ENCODE measurements at regions not wholly inside any gene's neighbourhood (a gene's known extent, or its start where the extent isn't known, plus 50 kb on each side); places are given as distances from the start of the nearest gene placed in this dataset.
"Not testable (repeated sequence)": the region's sequence is repeated elsewhere in the genome, so short reads cannot be mapped to it uniquely, and the experiment has no call there.

DNA sequence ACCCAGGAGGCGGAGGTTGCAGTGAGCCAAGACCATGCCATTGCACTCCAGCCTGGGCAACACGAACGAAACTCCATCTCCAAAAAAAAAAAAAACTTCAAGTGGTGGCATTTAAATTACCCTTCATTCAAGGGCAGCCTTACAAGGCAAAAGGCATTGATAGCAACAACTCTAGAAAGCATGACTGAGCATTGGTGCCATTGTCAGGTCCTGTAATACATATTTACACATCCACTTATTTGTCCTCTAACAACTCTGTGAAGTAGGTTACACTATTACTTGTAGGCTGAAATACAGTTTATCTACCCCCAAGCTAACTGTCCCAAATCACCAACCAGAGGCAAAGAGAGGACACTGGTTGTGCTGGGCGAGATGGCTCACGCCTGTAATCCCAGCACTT is 52.7 kb upstream of the LARP1 start:
- no peak for TF ChIP-seq POLR2A (IDR thresholded peaks at IDR 0.05; ENCODE audit: low read depth, low read length)
- DNase-seq (ENCODE audit: insufficient read length, low spot score) (no peak), FAIRE-seq (no peak)

DNA sequence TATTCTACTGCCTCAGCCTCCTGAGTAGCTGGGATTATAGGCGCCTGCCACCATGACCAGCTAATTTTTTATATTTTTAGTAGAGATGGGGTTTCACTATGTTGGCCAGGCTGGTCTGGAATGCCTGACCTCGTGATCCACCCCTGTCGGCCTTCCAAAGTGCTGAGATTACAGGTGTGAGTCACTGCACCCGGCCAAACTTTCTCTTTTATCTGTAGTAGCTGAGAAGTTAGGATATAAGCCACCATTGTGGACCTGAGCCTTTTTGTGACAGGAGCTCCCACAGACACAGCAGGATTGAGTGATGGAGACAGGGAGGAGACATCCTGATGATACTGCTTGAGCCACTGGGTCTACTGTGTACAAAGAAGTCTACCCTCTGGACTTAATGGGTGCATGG is 53.5 kb upstream of the LARP1 start:
- FAIRE-seq: not testable (repeated sequence)

GRCh38 chr5:154701181-154701580 is 54.0 kb upstream of the LARP1 start:
- FAIRE-seq (no peak), DNase-seq (ENCODE audit: insufficient read length, low spot score) (no peak)
- no peak for TF ChIP-seq POLR2A (IDR thresholded peaks at IDR 0.05; ENCODE audit: low read depth, low read length)

More for the DNA sequence above, 53.5 kb upstream of the LARP1 start:
- DNase-seq (ENCODE audit: insufficient read length, low spot score): not testable (repeated sequence)

DNA sequence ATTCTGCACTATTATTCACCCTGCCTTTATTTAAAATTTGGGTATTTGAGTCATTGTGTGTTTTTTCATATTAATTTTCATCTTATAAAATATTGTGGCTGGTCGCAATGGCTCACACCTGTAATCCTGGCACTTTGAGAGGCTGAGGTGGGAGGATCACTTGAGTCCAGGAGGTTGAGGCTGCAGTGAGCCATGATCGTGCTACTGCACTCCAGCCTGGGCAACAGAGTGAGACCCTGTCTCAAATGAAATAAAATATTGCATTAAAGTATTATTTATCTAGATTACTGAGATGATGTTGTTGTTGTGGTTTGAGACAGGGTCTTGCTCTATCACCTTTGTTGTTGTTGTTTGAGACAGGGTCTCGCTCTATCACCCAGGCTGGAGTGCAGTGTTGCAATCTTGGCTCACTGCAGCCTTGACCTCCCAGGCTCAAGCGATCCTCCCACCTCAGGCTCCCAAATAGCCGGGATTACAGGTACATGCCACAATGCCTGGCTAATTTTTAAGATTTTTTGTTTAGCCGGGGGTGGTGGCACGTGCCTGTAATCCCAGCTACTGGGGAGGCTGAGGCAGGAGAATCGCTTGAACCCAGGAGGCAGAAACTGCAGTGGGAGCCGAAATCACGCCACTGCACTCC is 54.8 kb upstream of the LARP1 start:
- DNase-seq (ENCODE audit: insufficient read length, low spot score): not testable (repeated sequence)

DNA sequence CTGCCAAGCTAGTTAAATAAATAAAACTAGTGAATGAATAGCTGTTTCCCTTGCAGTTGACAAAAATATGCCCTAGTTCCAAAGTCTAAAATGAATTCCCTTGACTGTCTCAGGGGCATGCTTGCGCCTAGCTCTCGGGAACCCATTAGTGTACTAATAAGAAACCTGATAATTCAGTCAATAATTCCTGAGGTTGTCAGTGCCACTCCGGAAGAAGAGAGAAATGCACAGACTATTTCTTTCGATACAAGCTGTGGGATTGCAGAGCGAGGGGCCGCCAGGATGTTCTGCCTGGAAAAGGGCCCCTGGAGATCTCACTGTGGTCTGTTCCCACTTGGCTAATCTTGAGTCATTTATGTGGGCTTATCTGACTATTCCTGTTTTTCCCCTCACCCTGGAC is 56.4 kb upstream of the LARP1 start:
- no peak for TF ChIP-seq POLR2A (IDR thresholded peaks at IDR 0.05; ENCODE audit: low read depth, low read length)
- DNase-seq (ENCODE audit: insufficient read length, low spot score): no peak
- no peak for FAIRE-seq

More for the DNA sequence above, 54.8 kb upstream of the LARP1 start:
- not testable (repeated sequence) for FAIRE-seq

DNA sequence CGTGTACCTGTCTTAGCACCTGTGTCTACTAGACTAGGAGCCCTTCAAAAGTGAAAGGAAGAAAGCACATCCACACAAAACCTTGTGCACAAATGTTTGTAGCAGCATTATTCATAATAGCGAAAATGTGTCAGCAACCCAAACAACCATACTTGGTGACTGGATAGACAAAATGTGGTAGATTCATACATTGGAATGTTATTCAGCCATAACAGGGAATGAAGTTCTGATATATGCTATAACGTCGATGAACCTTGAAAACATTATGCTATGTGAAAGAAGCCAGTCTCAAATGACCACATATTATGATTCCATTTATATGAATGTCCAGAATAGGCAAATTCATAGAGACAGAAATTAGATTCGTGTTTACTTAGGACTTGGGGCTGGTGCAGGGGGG is 57.8 kb upstream of the LARP1 start:
- FAIRE-seq (no peak), DNase-seq (ENCODE audit: insufficient read length, low spot score) (no peak)
- no peak for TF ChIP-seq POLR2A (IDR thresholded peaks at IDR 0.05; ENCODE audit: low read depth, low read length)

- no peak for FAIRE-seq
- no peak for DNase-seq (ENCODE audit: insufficient read length, low spot score)
- TF ChIP-seq POLR2A (IDR thresholded peaks at IDR 0.05; ENCODE audit: low read depth, low read length): no peak
Measured at GRCh38 chr5:154696891-154697290, 58.3 kb upstream of the LARP1 start.

GRCh38 chr5:154694159-154694558 is 61.0 kb upstream of the LARP1 start:
- no peak for DNase-seq (ENCODE audit: insufficient read length, low spot score)
- no peak for FAIRE-seq
- TF ChIP-seq POLR2A (IDR thresholded peaks at IDR 0.05; ENCODE audit: low read depth, low read length): no peak

- no peak for DNase-seq (ENCODE audit: insufficient read length, low spot score)
- FAIRE-seq: no peak
- TF ChIP-seq POLR2A (IDR thresholded peaks at IDR 0.05; ENCODE audit: low read depth, low read length): no peak
Measured at GRCh38 chr5:154690488-154690887, 64.7 kb upstream of the LARP1 start.

GRCh38 chr5:154686490-154686889 is 68.7 kb upstream of the LARP1 start:
- FAIRE-seq: no peak
- no peak for DNase-seq (ENCODE audit: insufficient read length, low spot score)
- no peak for TF ChIP-seq POLR2A (IDR thresholded peaks at IDR 0.05; ENCODE audit: low read depth, low read length)

DNA sequence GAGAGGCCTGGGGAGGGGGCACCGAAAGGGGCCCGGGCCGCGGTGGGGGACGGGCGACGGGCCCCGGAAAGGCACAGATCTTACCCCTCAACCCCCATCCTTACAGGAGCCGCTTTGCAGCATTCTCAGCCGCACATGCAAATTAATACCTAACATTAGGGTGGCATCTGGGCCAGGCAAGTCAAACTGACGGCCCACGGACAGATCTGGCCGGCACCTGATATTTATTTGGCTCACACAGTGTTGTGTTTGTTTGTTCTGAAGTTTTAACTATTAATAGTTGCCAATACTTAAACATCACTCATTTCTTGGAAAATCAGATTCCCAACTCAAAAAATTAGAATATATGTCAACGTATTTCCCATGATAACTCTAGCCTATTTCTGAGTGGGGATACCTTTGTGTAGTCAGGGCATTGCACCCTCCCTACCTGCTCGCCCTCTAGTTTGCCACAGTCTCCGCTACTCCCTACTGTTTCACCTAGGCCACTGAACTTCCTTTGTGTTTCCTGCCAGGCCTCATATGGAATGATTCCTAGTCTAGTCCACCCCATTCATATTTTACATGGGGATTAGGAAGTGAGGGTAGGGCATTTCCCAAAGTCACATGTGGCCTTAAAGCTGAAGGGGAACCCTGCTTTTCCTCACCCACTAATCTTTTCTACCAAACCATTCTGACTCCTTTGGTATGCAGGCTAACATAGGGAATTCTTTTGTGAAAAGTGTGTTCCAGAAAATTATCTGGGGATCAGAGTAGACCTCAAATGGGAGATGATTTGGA is 71.9 kb upstream of the LARP1 start:
- no peak for TF ChIP-seq POLR2A (IDR thresholded peaks at IDR 0.05; ENCODE audit: low read depth, low read length)
- FAIRE-seq: no peak
- DNase-seq (ENCODE audit: insufficient read length, low spot score): no peak

GRCh38 chr5:154679501-154679900 is 75.7 kb upstream of the LARP1 start:
- DNase-seq (ENCODE audit: insufficient read length, low spot score) (no peak), FAIRE-seq (no peak)
- no peak for TF ChIP-seq POLR2A (IDR thresholded peaks at IDR 0.05; ENCODE audit: low read depth, low read length)

- FAIRE-seq: no peak
- DNase-seq (ENCODE audit: insufficient read length, low spot score): no peak
Measured at GRCh38 chr5:154677921-154678320, 77.3 kb upstream of the LARP1 start.

GRCh38 chr5:154676508-154676907 is 78.7 kb upstream of the LARP1 start:
- TF ChIP-seq POLR2A (IDR thresholded peaks at IDR 0.05; ENCODE audit: low read depth, low read length): no peak
- DNase-seq (ENCODE audit: insufficient read length, low spot score): no peak
- no peak for FAIRE-seq

More at GRCh38 chr5:154677921-154678320, 77.3 kb upstream of the LARP1 start:
- no peak for TF ChIP-seq POLR2A (IDR thresholded peaks at IDR 0.05; ENCODE audit: low read depth, low read length)

- TF ChIP-seq POLR2A (IDR thresholded peaks at IDR 0.05; ENCODE audit: low read depth, low read length): no peak
- DNase-seq (ENCODE audit: insufficient read length, low spot score) (no peak), FAIRE-seq (no peak)
Measured at GRCh38 chr5:154674029-154674428, 81.1 kb upstream of the LARP1 start.

Measured in H54 (cell line).